Stimulated activated CD4-positive, alpha-beta T cell treated with anti-CD3 and anti-CD28 coated beads, Interleukin-2, amount 100 ng/mL, for 48 hours (primary cell): ENCODE measurements at regions not wholly inside any gene's neighbourhood (a gene's known extent, or its start where the extent isn't known, plus 50 kb on each side); places are given as distances from the start of the nearest gene placed in this dataset.

Experiments used
- DNase-seq, 2 donors: peaks; one replicate each; pipeline ENCODE4 v3.0.0-alpha.2; 2020

DNA sequence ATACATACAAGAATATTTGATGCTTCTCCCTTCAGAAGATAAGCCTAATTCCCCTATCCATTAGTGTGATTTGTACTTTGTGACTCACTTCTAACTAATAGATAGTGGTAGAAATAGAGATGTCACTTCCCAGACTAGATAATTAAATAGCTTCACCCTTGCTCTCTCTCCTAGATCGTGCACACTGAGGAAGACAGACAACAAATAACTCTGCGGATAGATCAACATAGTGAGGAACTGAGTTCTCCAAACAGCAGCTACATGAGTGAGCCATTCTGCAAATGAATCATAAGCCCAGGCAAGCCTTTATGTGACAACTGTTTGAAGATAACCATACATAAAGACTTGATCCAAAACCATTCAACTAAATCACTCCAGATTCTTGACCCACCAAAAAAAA, 1083.4 kb upstream of the C9orf72 start:
- DNase-seq = no peak

DNA sequence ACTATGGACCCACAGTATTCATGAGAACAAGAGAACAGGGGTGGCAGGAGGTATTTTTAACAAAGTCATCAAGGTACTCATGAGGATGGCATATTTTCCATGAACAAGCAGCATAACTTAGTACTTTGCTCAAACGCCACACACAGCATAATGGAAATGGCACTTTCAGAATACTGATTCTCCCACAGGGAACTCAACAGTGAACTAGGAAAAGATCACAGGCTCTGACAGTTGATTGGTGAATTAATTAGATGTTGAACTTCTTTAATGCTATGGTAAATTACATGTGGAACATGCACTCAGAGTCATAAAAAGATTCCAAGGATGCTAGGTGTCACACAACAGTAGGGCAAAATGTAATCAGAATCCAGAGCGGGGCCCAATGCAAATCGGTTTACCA, 1088.6 kb upstream of the C9orf72 start:
- no peak for DNase-seq

DNA sequence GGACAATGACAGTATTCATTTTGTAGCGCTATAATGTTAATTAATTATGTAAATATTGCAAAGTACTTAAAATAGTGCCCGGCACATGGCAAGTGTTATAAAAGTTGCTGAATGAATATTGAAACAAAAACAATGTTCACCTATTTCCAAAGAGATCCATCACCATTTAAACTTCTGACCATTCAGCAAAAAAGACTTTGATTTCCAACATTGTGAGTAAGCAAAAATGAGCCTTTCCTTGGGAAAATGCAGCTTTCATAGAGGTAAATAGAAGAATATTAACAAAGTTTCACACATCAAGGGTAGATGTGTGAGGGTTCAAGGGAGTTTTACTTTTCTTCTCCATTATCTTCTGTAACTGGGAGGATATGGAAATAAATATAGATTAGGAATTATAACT, 1089.4 kb upstream of the C9orf72 start:
- no peak for DNase-seq

DNA sequence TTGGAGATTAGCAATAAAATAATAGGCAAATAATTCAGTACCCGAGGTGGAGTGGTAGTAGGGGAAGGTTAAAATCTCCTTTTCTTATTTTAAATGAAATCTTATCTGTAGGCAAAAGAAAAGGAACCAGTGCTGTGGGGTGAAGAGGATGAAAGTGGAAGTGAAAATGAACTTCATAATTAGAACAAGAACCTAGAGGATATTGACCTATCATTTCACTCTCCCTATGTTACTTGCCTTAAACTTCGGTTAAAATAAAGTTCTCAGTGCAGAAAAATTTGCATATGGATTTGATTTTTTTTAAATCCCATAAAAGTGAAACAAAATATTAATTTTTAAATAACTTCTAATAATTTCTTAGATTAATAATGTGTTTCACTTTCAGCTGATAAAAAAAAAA, 1094.9 kb upstream of the C9orf72 start:
- no peak for DNase-seq

DNA sequence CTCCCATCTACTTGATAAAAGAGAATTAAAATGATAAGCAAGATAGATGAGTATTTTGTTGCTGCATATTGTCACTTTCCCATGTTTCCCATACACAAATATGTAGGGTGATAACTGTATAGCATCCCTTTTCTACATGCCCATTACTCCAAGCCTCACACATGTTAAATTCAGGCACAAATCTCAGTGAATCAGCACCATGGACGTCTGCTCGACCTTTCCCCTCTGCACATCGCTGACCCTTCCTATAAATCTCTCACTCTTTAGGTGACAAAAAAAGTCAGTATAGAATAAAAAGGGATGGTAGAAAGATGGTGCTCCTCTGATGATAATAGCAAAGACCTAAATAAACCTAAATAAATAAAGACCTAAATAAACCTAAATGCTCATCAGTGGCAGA, 1097.7 kb upstream of the C9orf72 start:
- DNase-seq = no peak

DNA sequence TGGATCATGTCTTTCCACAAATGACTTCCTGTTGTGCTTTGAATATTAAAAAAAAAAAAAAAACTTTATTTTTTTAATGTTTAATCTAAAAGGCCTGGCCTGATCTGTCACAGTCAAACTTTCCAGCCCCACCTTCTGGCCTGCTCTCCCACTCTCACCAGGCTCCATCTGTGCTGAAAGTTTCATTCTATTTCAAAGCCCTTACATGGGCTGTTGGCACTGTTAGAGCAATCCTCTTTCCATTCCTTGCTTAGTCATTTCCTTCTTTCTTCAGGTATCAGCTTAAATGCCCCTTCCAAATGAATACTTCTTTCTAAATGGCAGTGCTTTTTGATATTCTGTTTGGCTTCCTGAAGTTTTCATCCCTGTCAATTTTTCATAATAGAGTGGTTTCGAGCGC, 1104.8 kb upstream of the C9orf72 start:
- no peak for DNase-seq

DNA sequence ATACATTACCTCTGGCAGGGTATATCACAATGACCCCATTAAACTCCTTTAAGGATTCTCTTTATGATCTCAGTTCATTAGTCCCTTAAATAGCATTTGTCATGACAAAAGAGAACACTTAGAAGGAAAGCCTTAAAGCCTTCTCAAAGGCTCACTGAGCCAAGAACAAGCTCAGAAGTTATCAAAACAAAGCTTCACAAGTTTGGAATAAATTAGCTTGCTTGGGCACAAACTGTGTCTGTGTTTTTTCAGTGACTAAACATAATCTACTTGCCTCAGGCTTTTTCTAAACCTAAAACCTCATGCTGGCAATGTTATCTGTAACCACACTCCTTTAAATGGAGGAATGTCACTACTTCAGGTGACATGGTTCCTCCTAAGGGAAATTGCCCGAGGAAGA, 1114.9 kb upstream of the C9orf72 start:
- no peak for DNase-seq

DNA sequence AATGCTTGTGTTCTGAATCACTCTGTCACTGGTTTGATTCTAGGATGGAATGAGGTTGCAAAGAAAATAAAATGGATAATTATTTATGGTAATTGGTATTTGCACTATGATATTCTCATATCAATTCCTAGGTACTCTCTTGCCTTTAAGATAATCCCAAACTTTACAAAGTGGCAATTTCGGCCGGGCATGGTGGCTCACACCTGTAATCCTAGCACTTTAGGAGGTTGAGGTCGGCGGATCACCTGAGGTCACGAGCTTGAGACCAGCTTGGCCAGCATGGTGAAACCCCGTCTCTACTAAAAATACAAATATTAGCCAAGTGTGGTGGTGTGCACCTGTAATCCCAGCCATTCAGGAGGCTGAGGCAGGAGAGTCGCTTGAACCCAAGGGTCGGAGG, 1118.7 kb upstream of the C9orf72 start:
- DNase-seq = no peak

DNA sequence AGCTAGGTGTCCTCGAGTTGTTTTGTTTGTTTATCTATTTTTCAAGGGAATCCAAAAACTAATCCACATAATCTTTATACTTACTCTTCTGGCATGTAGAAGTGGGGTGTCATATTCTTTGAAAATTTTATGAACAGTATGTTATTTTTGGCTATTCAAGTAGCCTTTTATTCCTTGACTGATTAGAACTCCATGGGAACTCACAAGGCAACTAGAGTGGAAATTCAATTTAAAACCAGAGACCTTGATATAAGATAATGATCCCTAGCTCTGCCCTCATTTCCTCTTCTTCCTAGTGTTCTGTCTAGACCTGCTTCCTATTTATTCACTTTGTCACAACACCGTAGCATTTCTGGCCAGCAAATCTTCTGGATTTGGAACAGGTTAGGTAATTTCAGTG, 1123.7 kb upstream of the C9orf72 start:
- no peak for DNase-seq

DNA sequence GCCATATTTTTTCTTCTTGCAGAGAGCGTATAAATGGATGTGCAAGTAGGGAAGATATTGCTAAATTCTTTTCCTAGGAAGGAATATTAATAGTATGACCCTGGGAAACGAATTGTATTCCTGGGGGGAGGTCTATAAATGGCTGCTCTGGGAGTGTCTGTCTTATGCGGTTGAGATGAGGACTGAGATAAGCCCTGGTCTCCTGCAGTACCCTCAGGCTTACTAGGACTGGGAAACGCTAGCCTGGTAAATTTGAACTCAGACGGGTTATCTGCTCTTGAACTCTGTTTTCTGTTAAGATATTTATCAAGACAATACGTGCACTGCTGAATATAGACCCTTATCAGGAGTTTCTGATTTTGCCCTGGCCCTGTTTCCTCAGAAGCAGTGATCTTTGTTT, 1126.4 kb upstream of the C9orf72 start:
- no peak for DNase-seq

DNA sequence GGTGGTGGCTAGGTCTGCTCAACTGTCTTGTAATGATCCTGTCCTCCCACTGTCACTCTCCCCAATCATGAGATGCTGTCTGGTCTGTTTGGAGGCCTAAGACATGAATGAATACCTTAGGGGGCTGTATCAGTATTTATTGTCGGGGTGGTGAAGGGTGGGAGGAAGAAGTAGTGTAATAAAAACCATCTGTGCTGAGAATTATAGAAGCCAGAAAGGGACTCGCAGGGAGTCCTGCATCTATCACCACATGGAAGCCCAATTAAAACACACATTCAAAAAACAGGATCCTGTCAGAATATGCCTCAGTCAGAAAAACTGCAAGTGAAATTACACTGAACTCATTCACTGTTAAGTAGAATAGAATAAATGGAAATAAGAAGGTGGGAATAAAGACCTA, 1134.3 kb upstream of the C9orf72 start:
- DNase-seq = no peak

DNA sequence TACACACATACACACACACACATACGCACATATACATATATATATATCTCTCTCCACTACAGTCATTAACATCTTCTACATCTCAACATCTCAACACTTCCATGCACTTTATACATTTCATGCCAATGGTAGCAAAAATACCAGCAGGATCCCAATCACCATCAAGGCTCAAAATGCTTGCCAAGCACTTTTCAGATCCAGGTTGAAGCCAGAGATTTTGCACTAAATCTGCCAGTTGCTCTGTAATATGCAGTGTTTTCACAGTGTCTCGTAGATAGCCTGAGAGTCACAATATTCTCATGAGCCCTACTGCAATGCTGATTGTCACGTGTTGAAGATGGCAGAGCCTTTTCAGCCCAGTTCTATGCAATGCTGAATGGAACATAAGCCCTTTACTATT, 1140.9 kb upstream of the C9orf72 start:
- DNase-seq = no peak

DNA sequence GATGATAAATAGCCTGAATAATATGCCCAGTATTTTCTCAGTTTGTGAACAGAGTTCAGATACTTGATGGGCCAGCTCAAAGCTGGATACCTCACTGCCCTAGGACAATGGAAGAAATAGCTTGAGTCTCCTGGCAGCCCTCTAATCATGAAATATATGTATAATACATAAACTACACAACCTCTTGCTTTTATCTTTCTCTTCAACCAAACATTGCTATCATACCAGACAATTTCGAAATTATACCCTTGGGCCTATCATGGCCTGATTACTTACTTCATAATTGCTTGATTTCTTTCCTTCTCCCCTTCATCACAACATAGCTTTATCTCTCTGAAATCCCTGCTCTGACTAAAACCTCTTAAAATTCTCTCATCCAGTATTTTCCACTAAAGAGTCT, 1144.9 kb upstream of the C9orf72 start:
- no peak for DNase-seq

DNA sequence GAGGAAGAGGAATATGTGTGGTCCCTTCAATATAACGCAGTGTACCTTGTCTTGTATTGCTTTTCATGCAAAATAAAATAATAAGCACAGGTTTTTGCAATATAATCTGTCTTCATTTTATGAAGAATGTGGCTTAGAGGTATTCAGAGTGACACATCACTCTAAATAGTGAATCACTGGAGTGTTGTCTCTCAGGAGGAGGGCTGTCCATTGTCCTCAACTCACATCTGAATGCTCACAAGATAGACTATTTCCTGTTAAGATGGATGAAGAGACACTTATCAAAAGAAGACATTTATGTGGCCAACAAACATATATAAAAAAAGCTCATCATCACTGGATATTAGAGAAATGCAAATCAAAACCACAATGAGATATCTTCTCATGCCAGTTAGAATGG, 1147.5 kb upstream of the C9orf72 start:
- DNase-seq = no peak

DNA sequence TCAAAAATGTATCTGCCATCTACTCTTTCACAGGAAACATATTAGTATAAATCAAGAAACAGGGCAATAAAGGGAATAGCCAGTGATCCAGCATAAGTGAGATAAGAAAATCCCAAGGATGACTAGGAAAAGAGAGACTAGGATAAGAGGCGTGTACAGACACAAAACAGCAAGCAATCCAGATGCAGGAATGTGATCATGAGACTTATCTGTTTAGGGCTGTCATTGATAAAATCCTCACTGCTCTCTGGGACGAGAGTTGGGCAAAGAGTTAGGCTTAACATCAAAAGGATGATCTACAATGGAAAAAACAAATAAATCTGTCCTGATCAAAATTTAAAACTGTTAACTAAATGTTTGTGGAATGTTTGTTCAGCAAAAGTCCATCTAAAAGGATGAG, 1156.8 kb upstream of the C9orf72 start:
- no peak for DNase-seq

DNA sequence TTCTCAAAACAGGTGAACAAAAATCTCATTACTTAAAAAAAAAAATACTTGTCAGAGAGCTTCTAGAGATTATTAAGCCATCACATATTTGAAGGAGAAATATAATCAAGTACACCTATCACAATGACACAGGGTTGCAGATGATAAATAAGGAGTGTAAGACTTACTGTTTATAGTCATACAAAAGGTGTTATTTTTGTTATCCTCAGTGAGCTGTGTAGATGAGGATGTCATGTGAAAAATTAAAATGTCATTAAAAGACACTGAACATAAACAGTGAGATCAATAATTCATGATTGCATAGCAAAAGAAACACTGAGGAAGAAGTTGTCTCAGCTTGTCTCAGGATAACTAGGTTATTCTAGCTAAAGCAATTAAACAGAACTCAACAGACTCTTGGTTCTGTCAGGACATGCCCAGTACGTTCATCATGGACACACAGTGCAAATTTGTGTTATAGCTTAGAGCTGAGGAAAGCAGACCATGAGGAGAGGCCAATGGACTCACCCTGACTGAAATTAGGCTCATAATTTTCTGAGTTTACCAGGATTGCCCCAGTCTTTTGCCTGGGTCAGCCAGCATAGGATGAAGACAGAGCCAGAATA, 1162.6 kb upstream of the C9orf72 start:
- no peak for DNase-seq

DNA sequence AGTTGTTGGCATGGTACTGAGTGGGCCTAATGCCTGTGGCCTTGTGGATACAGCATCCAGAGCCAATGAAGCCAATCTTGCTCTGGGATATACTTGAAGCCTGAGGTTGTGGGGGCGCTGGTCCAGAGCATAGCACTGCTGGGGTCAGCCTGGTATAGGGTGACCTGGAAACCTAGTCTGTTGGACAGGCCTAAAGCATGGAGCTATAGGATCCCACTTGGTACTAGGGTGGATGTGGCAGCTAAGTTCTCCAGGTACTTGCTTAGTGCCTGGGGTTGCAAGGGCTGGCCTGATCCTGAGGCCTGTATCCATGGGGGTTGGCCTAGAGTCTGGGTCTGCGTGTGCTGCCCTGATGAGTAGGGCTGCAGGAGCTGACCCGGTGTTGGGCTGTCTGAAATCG, 1168.2 kb upstream of the C9orf72 start:
- no peak for DNase-seq

DNA sequence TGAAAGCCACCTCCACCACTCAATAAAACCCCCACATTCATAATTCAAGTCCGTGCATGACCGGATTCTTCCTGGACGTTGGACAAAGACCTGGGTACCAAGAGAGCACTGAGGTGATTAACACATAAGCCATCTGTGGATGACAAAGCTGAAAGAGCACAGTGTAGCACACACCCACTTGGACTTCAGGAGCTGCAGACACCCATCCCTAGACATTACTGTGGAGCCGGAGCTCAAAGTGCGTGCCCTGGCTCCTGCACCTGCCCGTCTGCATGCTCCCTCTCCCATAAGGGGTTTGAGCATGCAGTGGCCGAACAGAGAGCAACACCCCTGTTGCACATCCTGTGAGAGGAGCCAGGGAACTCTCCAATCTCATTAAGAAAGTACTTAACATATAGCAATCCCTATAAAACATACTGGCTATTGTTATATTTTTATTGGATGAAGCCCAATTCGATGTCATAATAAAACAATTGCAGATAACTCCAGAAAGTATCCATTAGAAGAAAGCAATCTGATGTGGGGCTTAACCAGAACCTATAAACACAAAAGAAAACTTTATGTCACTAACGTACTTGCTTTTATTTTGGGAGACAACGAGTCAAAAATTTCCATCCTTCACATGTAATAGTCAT, 1174.2 kb upstream of the C9orf72 start:
- DNase-seq = no peak

DNA sequence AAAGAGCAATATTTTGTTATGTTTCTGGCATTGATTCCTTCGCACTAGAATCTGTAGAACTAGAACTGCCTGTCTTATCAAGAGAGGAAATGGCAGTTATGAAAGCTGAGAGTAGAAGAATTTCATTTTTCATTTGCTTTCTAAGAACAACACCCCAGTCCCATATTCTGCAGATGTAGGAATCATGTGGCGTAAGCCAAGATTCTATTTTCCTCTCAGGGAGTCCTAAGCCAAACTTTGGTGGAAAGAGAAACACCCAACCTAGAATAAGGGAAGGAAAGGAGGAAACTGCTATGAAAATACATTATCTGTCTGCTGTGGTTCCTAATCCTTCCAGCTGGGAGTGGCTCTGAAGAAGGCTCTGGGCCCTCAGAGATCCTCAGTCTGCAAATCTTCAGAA, 1176.9 kb upstream of the C9orf72 start:
- DNase-seq = no peak

DNA sequence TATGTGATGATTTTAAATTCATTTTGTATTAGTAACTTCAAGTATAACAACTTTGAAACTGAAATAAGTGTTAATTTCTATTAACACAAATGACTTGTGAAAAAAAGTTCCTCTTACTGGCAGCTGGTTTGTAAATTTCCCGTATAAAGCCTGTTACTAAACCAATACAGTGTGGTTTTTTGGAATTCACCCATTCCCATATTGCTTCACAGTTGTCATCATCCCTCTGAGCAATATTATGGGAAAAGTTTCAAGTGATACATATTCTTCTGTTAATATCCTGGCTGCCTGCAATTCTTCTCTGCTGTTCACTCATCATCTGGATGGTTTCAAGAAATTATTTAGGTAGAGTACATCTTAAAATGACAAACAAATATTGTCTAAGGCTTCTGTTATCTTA, 1185.1 kb upstream of the C9orf72 start:
- DNase-seq = no peak

DNA sequence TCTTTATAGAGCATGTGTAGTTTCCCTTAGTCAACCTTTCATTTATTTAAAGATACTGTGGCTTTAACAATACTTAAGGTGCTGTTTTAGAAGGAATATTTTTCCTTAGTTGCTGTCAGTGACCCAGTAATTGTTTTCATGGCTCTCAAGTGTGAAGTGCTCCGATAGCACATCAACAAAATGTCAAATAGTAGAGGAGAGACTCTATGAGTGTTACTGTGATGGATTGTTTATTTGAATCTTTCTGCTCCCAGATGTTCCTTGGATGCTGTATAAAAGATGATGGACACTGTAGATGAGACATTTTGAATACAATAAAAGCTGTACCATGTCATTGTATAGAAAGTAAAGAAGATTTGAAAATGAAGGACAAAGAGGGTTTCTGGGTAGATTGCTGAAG, 1185.7 kb upstream of the C9orf72 start:
- DNase-seq = no peak

DNA sequence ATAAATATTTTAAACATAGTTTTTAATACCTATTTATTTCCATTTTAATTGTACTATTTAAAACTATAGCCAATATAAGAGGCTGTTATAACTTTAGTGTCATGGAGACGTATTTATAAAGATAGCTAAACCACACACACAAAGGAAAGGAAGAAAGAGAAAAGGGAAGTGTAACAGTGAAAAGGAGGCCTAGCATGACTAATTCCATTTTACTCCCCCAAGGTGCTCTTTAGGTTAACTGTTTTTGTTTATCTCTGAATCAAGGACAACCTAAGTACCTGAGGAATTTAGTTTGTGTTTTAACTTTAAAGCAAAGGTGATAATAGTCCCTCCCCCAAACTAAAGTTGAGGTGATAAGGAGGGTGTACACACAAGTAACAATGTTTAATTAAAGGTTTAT, 1188.9 kb upstream of the C9orf72 start:
- DNase-seq = no peak

DNA sequence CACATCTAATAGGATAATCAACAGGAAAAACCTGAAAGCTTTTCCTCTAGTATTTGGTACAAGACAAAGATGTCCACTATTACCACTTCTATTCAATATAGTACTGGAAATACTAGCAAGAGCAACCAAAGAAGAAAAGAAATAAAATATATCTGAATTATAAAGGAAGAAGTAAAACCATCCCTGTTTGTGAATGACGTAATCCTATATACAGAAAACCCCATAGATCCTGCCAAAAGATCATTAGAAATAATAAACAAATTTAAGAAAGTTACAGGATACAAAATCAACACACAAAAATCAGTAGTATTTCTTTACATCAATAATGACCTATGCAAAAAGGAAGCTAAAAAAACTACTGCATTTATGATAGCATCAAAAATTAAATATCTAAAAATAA, 1191.3 kb upstream of the C9orf72 start:
- DNase-seq = no peak

DNA sequence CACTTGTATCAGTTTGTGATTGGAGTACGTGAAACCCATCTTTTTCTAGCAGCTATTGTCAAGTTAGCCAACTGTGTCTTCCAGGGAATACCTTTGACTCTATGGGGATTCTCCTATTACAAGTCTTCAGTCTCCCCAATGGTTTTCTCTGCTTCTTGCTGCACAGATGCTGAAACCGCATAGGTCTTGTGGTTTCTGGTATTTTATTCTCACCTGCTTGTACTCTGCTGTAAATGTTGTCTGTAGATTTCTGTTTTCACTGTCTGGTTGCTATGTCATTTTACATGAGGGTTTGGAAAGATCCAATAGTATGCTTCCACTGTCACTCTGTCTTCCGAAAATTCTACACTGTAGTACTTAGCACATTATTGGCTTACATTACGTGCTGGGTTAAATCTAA, 1196.9 kb upstream of the C9orf72 start:
- no peak for DNase-seq

DNA sequence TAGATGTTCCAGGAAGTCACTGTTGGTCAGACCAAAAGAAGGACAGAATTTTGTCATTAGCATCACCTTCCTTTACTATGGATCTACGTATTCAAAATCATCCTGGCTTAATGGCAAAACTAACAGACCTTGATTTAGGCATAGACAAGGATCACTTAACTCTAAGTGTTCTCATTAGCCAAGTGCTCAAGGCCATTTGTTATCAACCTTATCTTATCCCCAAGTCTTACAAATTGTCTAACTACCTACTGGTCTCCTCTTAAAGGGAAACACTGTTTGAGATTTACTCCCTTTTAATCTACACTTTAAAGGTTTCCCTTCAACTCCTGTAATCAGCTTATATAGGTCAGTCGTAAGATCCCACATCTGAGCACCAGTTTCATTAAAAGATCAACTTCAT, 1197.5 kb upstream of the C9orf72 start:
- no peak for DNase-seq
